ENCODE measurements at regions not wholly inside any gene's neighbourhood (a gene's known extent, or its start where the extent isn't known, plus 50 kb on each side); places are given as distances from the start of the nearest gene placed in this dataset.

DNA sequence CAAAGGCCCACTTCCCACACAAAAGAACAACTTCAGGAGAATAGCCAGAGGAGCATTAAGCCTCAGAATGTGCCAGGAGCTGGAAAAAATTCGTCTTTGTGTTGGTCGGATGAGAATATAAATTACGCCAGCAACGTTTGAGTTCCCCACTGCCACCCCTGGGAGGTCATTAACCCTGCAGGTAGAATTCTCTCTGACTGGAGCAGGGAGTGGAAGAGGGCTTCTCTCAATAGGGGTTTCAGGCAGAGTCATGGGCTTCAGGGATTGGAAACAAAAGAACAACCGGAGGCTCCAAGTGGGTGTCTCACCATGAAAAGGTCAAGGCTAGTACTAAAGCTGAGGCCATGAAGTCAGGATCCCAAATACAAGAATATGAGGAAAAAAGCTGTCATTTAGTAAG is 69.0 kb upstream of the DDX18 start:
- DNase-seq (ENCODE audit: low read depth in 1 of 2, low spot score in 1 of 2) = no peak
- TF ChIP-seq, protein P1, sequence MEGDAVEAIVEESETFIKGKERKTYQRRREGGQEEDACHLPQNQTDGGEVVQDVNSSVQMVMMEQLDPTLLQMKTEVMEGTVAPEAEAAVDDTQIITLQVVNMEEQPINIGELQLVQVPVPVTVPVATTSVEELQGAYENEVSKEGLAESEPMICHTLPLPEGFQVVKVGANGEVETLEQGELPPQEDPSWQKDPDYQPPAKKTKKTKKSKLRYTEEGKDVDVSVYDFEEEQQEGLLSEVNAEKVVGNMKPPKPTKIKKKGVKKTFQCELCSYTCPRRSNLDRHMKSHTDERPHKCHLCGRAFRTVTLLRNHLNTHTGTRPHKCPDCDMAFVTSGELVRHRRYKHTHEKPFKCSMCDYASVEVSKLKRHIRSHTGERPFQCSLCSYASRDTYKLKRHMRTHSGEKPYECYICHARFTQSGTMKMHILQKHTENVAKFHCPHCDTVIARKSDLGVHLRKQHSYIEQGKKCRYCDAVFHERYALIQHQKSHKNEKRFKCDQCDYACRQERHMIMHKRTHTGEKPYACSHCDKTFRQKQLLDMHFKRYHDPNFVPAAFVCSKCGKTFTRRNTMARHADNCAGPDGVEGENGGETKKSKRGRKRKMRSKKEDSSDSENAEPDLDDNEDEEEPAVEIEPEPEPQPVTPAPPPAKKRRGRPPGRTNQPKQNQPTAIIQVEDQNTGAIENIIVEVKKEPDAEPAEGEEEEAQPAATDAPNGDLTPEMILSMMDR (IDR thresholded peaks at IDR 0.05; ENCODE audit: low read depth, low read length) = no peak
- H3K4me1 ChIP-seq (ENCODE audit: low read depth) = no peaks in the 10 kb centered on the region
- no peaks in the 10 kb centered on the region for H3K9me3 ChIP-seq (ENCODE audit: low read depth)
- H3K4me3 ChIP-seq = no peak overlapping the region
- no peaks in the 10 kb centered on the region for H3K27me3 ChIP-seq
- H3K36me3 ChIP-seq = no peaks in the 10 kb centered on the region
- H3K27ac ChIP-seq = no peak overlapping the region

DNA sequence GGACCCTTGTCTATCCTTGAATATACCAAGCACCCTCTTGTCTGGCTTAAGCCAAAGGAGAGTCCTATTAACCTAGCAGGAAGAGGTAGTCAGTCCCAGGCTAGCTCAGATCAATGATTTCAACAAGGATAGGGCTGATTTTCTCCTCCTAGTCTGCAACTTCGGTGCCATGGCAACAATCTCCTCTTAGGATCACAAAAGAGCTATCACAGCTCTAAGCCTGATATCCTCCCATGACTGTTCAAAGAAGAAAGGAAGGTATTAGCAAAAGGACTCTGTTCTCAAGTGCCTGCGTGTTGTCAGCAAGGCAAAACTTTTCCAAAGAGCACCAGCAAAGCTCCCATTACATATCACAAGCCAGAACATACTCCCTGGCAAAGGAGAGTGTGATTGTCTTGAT is 58.7 kb upstream of the DDX18 start:
- Histone ChIP-seq H3K4me1 (ENCODE audit: low read depth) (no peaks in the 10 kb centered on the region), H3K27ac (no peak overlapping the region), H3K4me3 (no peak overlapping the region), H3K9me3 (ENCODE audit: low read depth) (no peaks in the 10 kb centered on the region), H3K27me3 (no peaks in the 10 kb centered on the region), H3K36me3 (no peaks in the 10 kb centered on the region)
- no peak for DNase-seq (ENCODE audit: low read depth in 1 of 2, low spot score in 1 of 2)
- TF ChIP-seq, protein P1 (IDR thresholded peaks at IDR 0.05; ENCODE audit: low read depth, low read length) = no peak

GRCh38 chr2:117760916-117761315 is 53.6 kb upstream of the DDX18 start:
- H3K4me1 ChIP-seq (ENCODE audit: low read depth) = no peaks in the 10 kb centered on the region
- no peaks in the 10 kb centered on the region for H3K27me3 ChIP-seq
- TF ChIP-seq, protein P1 (IDR thresholded peaks at IDR 0.05; ENCODE audit: low read depth, low read length) = no peak
- DNase-seq (ENCODE audit: low read depth in 1 of 2, low spot score in 1 of 2) = no peak
- H3K27ac ChIP-seq = no peak overlapping the region
- H3K9me3 ChIP-seq (ENCODE audit: low read depth) = no peaks in the 10 kb centered on the region
- H3K36me3 ChIP-seq = no peaks in the 10 kb centered on the region
- no peak overlapping the region for H3K4me3 ChIP-seq

DNA sequence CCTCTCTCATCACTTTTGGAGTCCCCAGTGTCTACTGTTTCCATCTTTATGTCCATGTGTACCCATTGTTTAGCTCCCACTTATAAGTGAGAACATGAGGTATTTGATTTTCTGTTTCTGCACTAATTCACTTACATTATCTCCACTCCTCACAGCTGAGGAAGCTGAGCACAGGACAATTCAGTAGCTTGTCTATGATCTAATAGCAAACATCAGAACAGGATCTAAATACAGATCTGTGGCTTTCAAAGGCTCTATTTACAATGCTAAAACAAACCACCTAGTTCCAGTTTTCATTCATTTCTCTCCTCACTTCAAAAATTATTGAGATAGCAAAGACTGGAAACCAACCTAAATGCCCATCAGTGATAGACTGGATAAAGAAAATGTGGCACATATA is 52.0 kb upstream of the DDX18 start:
- H3K4me3 ChIP-seq = no peak overlapping the region
- no peaks in the 10 kb centered on the region for H3K36me3 ChIP-seq
- no peaks in the 10 kb centered on the region for H3K4me1 ChIP-seq (ENCODE audit: low read depth)
- DNase-seq (ENCODE audit: low read depth in 1 of 2, low spot score in 1 of 2) = no peak
- H3K27me3 ChIP-seq = no peaks in the 10 kb centered on the region
- H3K9me3 ChIP-seq (ENCODE audit: low read depth) = no peaks in the 10 kb centered on the region
- TF ChIP-seq, protein P1 (IDR thresholded peaks at IDR 0.05; ENCODE audit: low read depth, low read length) = no peak
- no peak overlapping the region for H3K27ac ChIP-seq

- Histone ChIP-seq H3K27ac (no peak overlapping the region), H3K9me3 (ENCODE audit: low read depth) (no peaks in the 10 kb centered on the region), H3K27me3 (no peaks in the 10 kb centered on the region), H3K4me1 (ENCODE audit: low read depth) (no peaks in the 10 kb centered on the region), H3K36me3 (no peaks in the 10 kb centered on the region), H3K4me3 (no peak overlapping the region)
- TF ChIP-seq, protein P1 (IDR thresholded peaks at IDR 0.05; ENCODE audit: low read depth, low read length) = no peak
- DNase-seq (ENCODE audit: low read depth in 1 of 2, low spot score in 1 of 2) = no peak
Observed at GRCh38 chr2:117763804-117764203, 50.7 kb upstream of the DDX18 start.

Data from cardiac muscle cell (in vitro differentiated cells and primary cell).